ENCODE measurements at regions not wholly inside any gene's neighbourhood (a gene's known extent, or its start where the extent isn't known, plus 50 kb on each side); places are given as distances from the start of the nearest gene placed in this dataset.

- H3K27me3 ChIP-seq (replicated peaks; ENCODE audit: control insufficient read depth, insufficient read depth, low read length) = peaks cover 4% of the 10 kb centered on the region
- H3K9me3 ChIP-seq (ENCODE audit: control insufficient read depth, low read length) = peaks cover 5% of the 10 kb centered on the region
- H3K4me1 ChIP-seq (ENCODE audit: control insufficient read depth, insufficient read depth, low read length) = peaks cover 45% of the 10 kb centered on the region
- no peak overlapping the region for H3K9ac ChIP-seq (ENCODE audit: low read length)
- no peaks in the 10 kb centered on the region for H3K36me3 ChIP-seq (ENCODE audit: control insufficient read depth, insufficient read depth, low read length, severe bottlenecking)
- DNase-seq (ENCODE audit: low read depth) = no peak
- H3K4me3 ChIP-seq (ENCODE audit: low read length) = no peak overlapping the region
Observed at GRCh38 chrX:150200361-150200760, 162.8 kb upstream of the MAMLD1 start.

- H3K36me3 ChIP-seq (ENCODE audit: control insufficient read depth, insufficient read depth, low read length, severe bottlenecking) = no peaks in the 10 kb centered on the region
- H3K9ac ChIP-seq (ENCODE audit: low read length) = no peak overlapping the region
- no peak overlapping the region for H3K4me3 ChIP-seq (ENCODE audit: low read length)
- H3K9me3 ChIP-seq (ENCODE audit: control insufficient read depth, low read length) = peaks cover 6% of the 10 kb centered on the region
- peaks cover 4% of the 10 kb centered on the region for H3K27me3 ChIP-seq (replicated peaks; ENCODE audit: control insufficient read depth, insufficient read depth, low read length)
- DNase-seq (ENCODE audit: low read depth) = peak; percentile 87
- H3K4me1 ChIP-seq (ENCODE audit: control insufficient read depth, insufficient read depth, low read length) = peaks cover 49% of the 10 kb centered on the region
Observed at GRCh38 chrX:150200820-150201287, 162.3 kb upstream of the MAMLD1 start.

- Histone ChIP-seq H3K4me3 (ENCODE audit: low read length) (no peak overlapping the region), H3K36me3 (ENCODE audit: control insufficient read depth, insufficient read depth, low read length, severe bottlenecking) (no peaks in the 10 kb centered on the region), H3K27me3 (replicated peaks; ENCODE audit: control insufficient read depth, insufficient read depth, low read length) (peaks cover 4% of the 10 kb centered on the region), H3K9me3 (ENCODE audit: control insufficient read depth, low read length) (peaks cover 9% of the 10 kb centered on the region), H3K9ac (ENCODE audit: low read length) (no peak overlapping the region), H3K4me1 (ENCODE audit: control insufficient read depth, insufficient read depth, low read length) (peaks cover 55% of the 10 kb centered on the region)
- DNase-seq (ENCODE audit: low read depth) = no peak
Observed at GRCh38 chrX:150201391-150201790, 161.7 kb upstream of the MAMLD1 start.

- Histone ChIP-seq H3K4me1 (ENCODE audit: control insufficient read depth, insufficient read depth, low read length) (peaks cover 58% of the 10 kb centered on the region), H3K9me3 (ENCODE audit: control insufficient read depth, low read length) (peaks cover 9% of the 10 kb centered on the region), H3K36me3 (ENCODE audit: control insufficient read depth, insufficient read depth, low read length, severe bottlenecking) (no peaks in the 10 kb centered on the region), H3K4me3 (ENCODE audit: low read length) (no peak overlapping the region), H3K9ac (ENCODE audit: low read length) (no peak overlapping the region), H3K27me3 (replicated peaks; ENCODE audit: control insufficient read depth, insufficient read depth, low read length) (peaks cover 6% of the 10 kb centered on the region)
- no peak for DNase-seq (ENCODE audit: low read depth)
Observed at GRCh38 chrX:150201841-150202240, 161.3 kb upstream of the MAMLD1 start.

GRCh38 chrX:150202641-150203247 lies 160.4 kb upstream of the MAMLD1 start:
- Histone ChIP-seq H3K9me3 (ENCODE audit: control insufficient read depth, low read length) (peaks cover 9% of the 10 kb centered on the region), H3K27me3 (replicated peaks; ENCODE audit: control insufficient read depth, insufficient read depth, low read length) (peaks cover 7% of the 10 kb centered on the region), H3K36me3 (ENCODE audit: control insufficient read depth, insufficient read depth, low read length, severe bottlenecking) (no peaks in the 10 kb centered on the region), H3K4me1 (ENCODE audit: control insufficient read depth, insufficient read depth, low read length) (peaks cover 58% of the 10 kb centered on the region), H3K4me3 (ENCODE audit: low read length) (no peak overlapping the region), H3K9ac (ENCODE audit: low read length) (peak overlapping the region; percentile 36)
- DNase-seq (ENCODE audit: low read depth) = peak; percentile 70

GRCh38 chrX:150203248-150203645 lies 159.9 kb upstream of the MAMLD1 start:
- peaks cover 58% of the 10 kb centered on the region for H3K4me1 ChIP-seq (ENCODE audit: control insufficient read depth, insufficient read depth, low read length)
- H3K27me3 ChIP-seq (replicated peaks; ENCODE audit: control insufficient read depth, insufficient read depth, low read length) = peaks cover 3% of the 10 kb centered on the region
- peak overlapping the region; percentile 36 for H3K9ac ChIP-seq (ENCODE audit: low read length)
- H3K36me3 ChIP-seq (ENCODE audit: control insufficient read depth, insufficient read depth, low read length, severe bottlenecking) = no peaks in the 10 kb centered on the region
- no peak for DNase-seq (ENCODE audit: low read depth)
- peaks cover 9% of the 10 kb centered on the region for H3K9me3 ChIP-seq (ENCODE audit: control insufficient read depth, low read length)
- H3K4me3 ChIP-seq (ENCODE audit: low read length) = no peak overlapping the region

GRCh38 chrX:150205011-150205410 lies 158.1 kb upstream of the MAMLD1 start:
- Histone ChIP-seq H3K9ac (ENCODE audit: low read length) (no peak overlapping the region), H3K27me3 (replicated peaks; ENCODE audit: control insufficient read depth, insufficient read depth, low read length) (peaks cover 3% of the 10 kb centered on the region), H3K9me3 (ENCODE audit: control insufficient read depth, low read length) (peaks cover 9% of the 10 kb centered on the region), H3K36me3 (ENCODE audit: control insufficient read depth, insufficient read depth, low read length, severe bottlenecking) (no peaks in the 10 kb centered on the region), H3K4me1 (ENCODE audit: control insufficient read depth, insufficient read depth, low read length) (peaks cover 58% of the 10 kb centered on the region), H3K4me3 (ENCODE audit: low read length) (no peak overlapping the region)
- peak; percentile 42 for DNase-seq (ENCODE audit: low read depth)

- peaks cover 3% of the 10 kb centered on the region for H3K27me3 ChIP-seq (replicated peaks; ENCODE audit: control insufficient read depth, insufficient read depth, low read length)
Observed at GRCh38 chrX:150207733-150208132, 155.4 kb upstream of the MAMLD1 start.

GRCh38 chrX:150211988-150212387 lies 151.1 kb upstream of the MAMLD1 start:
- H3K27me3 ChIP-seq (replicated peaks; ENCODE audit: control insufficient read depth, insufficient read depth, low read length) = no peaks in the 10 kb centered on the region
- H3K9me3 ChIP-seq (ENCODE audit: control insufficient read depth, low read length) = no peaks in the 10 kb centered on the region
- H3K4me1 ChIP-seq (ENCODE audit: control insufficient read depth, insufficient read depth, low read length) = peaks cover 22% of the 10 kb centered on the region
- no peak overlapping the region for H3K4me3 ChIP-seq (ENCODE audit: low read length)
- no peak overlapping the region for H3K9ac ChIP-seq (ENCODE audit: low read length)
- H3K36me3 ChIP-seq (ENCODE audit: control insufficient read depth, insufficient read depth, low read length, severe bottlenecking) = no peaks in the 10 kb centered on the region
- DNase-seq (ENCODE audit: low read depth) = peak; percentile 8

More at GRCh38 chrX:150207733-150208132, 155.4 kb upstream of the MAMLD1 start:
- no peak for DNase-seq (ENCODE audit: low read depth)
- Histone ChIP-seq H3K4me1 (ENCODE audit: control insufficient read depth, insufficient read depth, low read length) (peaks cover 51% of the 10 kb centered on the region), H3K36me3 (ENCODE audit: control insufficient read depth, insufficient read depth, low read length, severe bottlenecking) (no peaks in the 10 kb centered on the region), H3K4me3 (ENCODE audit: low read length) (no peak overlapping the region), H3K9me3 (ENCODE audit: control insufficient read depth, low read length) (peaks cover 4% of the 10 kb centered on the region), H3K9ac (ENCODE audit: low read length) (no peak overlapping the region)

GRCh38 chrX:150212672-150213480 lies 150.2 kb upstream of the MAMLD1 start:
- Histone ChIP-seq H3K4me3 (ENCODE audit: low read length) (no peak overlapping the region), H3K36me3 (ENCODE audit: control insufficient read depth, insufficient read depth, low read length, severe bottlenecking) (no peaks in the 10 kb centered on the region), H3K4me1 (ENCODE audit: control insufficient read depth, insufficient read depth, low read length) (peaks cover 22% of the 10 kb centered on the region), H3K27me3 (replicated peaks; ENCODE audit: control insufficient read depth, insufficient read depth, low read length) (no peaks in the 10 kb centered on the region), H3K9ac (ENCODE audit: low read length) (no peak overlapping the region), H3K9me3 (ENCODE audit: control insufficient read depth, low read length) (no peaks in the 10 kb centered on the region)
- peak; percentile 30 for DNase-seq (ENCODE audit: low read depth)

- Histone ChIP-seq H3K36me3 (ENCODE audit: control insufficient read depth, insufficient read depth, low read length, severe bottlenecking) (no peaks in the 10 kb centered on the region), H3K4me3 (ENCODE audit: low read length) (no peak overlapping the region), H3K4me1 (ENCODE audit: control insufficient read depth, insufficient read depth, low read length) (peaks cover 22% of the 10 kb centered on the region), H3K9me3 (ENCODE audit: control insufficient read depth, low read length) (no peaks in the 10 kb centered on the region), H3K9ac (ENCODE audit: low read length) (no peak overlapping the region), H3K27me3 (replicated peaks; ENCODE audit: control insufficient read depth, insufficient read depth, low read length) (no peaks in the 10 kb centered on the region)
- DNase-seq (ENCODE audit: low read depth) = no peak
Observed at GRCh38 chrX:150213481-150214030, 149.6 kb upstream of the MAMLD1 start.

Measured in adipocyte (in vitro differentiated cells).